DOHH2 (cell line): ENCODE measurements at regions not wholly inside any gene's neighbourhood (a gene's known extent, or its start where the extent isn't known, plus 50 kb on each side); places are given as distances from the start of the nearest gene placed in this dataset.

Experiments
- H3F3A ChIP-seq: fragments of 200-600 bp; sonication (generic), shearing (Covaris generic); 2 replicates; pipeline ENCODE4 v1.6.0; 2016; ENCODE audit warnings: antibody characterized with exemption, mild to moderate bottlenecking; ENCODE audit not compliant: control insufficient read depth, insufficient read depth
- H3K27ac ChIP-seq: fragments of 200-600 bp; sonication (generic); 2 replicates; pipeline ENCODE4 v1.5.1; 2014; ENCODE audit warnings: low read depth, mild to moderate bottlenecking, low read length, moderate library complexity
- H3K27me3 ChIP-seq: fragments of 200-600 bp; sonication (generic); 2 replicates; pipeline ENCODE4 v1.6.1; 2014; ENCODE audit warnings: mild to moderate bottlenecking, low read length, mixed read lengths; ENCODE audit not compliant: control insufficient read depth
- H3K36me3 ChIP-seq: fragments of 200-600 bp; sonication (generic); 2 replicates; pipeline ENCODE4 v1.6.1; 2014; ENCODE audit warnings: mild to moderate bottlenecking, low read length, moderate library complexity, mixed read lengths; ENCODE audit not compliant: control insufficient read depth
- H3K4me1 ChIP-seq: fragments of 200-600 bp; sonication (generic); 2 replicates; pipeline ENCODE4 v1.6.1; 2014; ENCODE audit warnings: mild to moderate bottlenecking, low read length, mixed read lengths; ENCODE audit not compliant: control insufficient read depth
- H3K4me2 ChIP-seq: fragments of 200-600 bp; sonication (generic); 2 replicates; pipeline ENCODE4 v1.6.0; 2014; ENCODE audit warnings: mild to moderate bottlenecking, low read length, moderate library complexity
- H3K4me3 ChIP-seq: fragments of 200-600 bp; sonication (generic); 2 replicates; pipeline ENCODE4 v1.5.1; 2014; ENCODE audit warnings: mild to moderate bottlenecking, low read length, mixed read lengths
- H3K79me2 ChIP-seq: fragments of 200-600 bp; sonication (generic); 2 replicates; pipeline ENCODE4 v1.6.1; 2014; ENCODE audit warnings: mild to moderate bottlenecking, low read length, mixed read lengths; ENCODE audit not compliant: control insufficient read depth
- H3K9me2 ChIP-seq: fragments of 200-600 bp; sonication (generic); replicated peaks from 2 replicates; pipeline ENCODE4 v1.6.1; 2014; ENCODE audit warnings: mild to moderate bottlenecking, low read length, mixed read lengths; ENCODE audit not compliant: control insufficient read depth
- H3K9me3 ChIP-seq: fragments of 200-600 bp; sonication (generic); 2 replicates; pipeline ENCODE4 v1.6.1; 2014; ENCODE audit warnings: antibody characterized with exemption, low read length, mixed read lengths; ENCODE audit not compliant: control insufficient read depth, insufficient read depth
- H4K20me1 ChIP-seq: fragments of 200-600 bp; sonication (generic); 2 replicates; pipeline ENCODE4 v1.6.0; 2014; ENCODE audit warnings: low read depth, mild to moderate bottlenecking, antibody characterized with exemption, low read length, moderate library complexity; ENCODE audit not compliant: control insufficient read depth, insufficient read depth
- CTCF ChIP-seq: fragments of 200-600 bp; sonication (generic); IDR thresholded peaks from one replicate; pipeline ENCODE4 v1.5.1; 2014; ENCODE audit warnings: antibody characterized with exemption, mild to moderate bottlenecking, low read depth, low read length; ENCODE audit not compliant: poor library complexity, severe bottlenecking
- EZH2phosphoT487 ChIP-seq: fragments of 200-600 bp; sonication (generic); IDR thresholded peaks from 2 replicates; pipeline ENCODE4 v1.6.1; 2017; ENCODE audit warnings: borderline replicate concordance, mild to moderate bottlenecking, antibody characterized with exemption, low read length, moderate library complexity, mixed read lengths

DNA sequence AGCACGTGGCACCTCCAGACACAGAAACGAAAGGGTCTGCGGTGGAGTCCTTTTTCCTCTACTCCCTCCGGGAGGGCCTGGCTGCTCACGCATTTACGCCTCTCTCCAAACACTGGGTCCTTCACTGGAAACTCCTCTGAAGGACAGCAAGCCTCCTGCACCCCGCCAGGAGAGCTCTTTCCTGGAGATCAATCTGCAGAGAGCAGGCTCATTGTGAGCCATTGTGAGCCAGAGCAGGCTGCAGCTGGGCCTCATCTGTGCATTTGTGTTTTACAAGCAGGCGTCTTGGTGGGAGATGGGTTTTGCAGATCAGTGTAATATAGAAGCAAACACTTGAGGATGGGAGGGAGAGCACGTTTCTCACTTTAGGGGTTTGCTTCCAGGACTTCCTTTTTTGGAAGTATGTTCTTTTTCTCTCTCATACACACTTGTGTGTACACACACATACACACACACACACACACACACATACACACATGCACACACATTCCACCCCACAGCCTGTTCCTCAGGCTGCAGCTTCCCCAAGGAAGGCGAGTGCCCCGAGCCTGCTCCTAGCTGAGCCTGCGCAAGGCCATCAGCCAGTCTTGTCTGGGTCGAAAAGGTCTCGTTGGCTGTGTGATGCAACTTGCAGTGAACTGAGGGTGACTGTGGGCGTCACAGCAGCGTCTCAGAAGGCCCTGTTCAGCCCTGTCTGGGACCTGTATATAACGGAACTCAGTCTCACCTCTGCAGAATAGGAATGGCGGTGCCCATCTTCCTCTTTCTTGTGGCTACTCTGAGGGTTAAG lies 163.5 kb downstream of the GLI2 start:
- Histone ChIP-seq H3K4me3 (no peak overlapping the region), H3K4me1 (no peaks in the 10 kb centered on the region), H3F3A (no peaks in the 10 kb centered on the region), H3K36me3 (no peaks in the 10 kb centered on the region), H3K9me2 (no peaks in the 10 kb centered on the region), H3K4me2 (no peak overlapping the region), H3K27me3 (no peaks in the 10 kb centered on the region), H4K20me1 (no peaks in the 10 kb centered on the region), H3K79me2 (no peaks in the 10 kb centered on the region), H3K27ac (no peak overlapping the region), H3K9me3 (no peaks in the 10 kb centered on the region)
- TF ChIP-seq CTCF: no peak
- TF ChIP-seq EZH2phosphoT487: no peak

- Histone ChIP-seq H3K4me3 (no peak overlapping the region), H3K4me2 (no peak overlapping the region), H3K9me3 (no peaks in the 10 kb centered on the region), H3K79me2 (no peaks in the 10 kb centered on the region), H3K9me2 (no peaks in the 10 kb centered on the region), H4K20me1 (no peaks in the 10 kb centered on the region), H3K27ac (no peak overlapping the region), H3K27me3 (no peaks in the 10 kb centered on the region), H3K4me1 (no peaks in the 10 kb centered on the region), H3K36me3 (no peaks in the 10 kb centered on the region), H3F3A (no peaks in the 10 kb centered on the region)
- TF ChIP-seq CTCF (no peak), EZH2phosphoT487 (no peak)
Observed at GRCh38 chr2:120899771-120900170, 164.1 kb downstream of the GLI2 start.

- TF ChIP-seq CTCF (no peak), EZH2phosphoT487 (no peak)
- H3K4me2 ChIP-seq: no peak overlapping the region
- H3K9me2 ChIP-seq: no peaks in the 10 kb centered on the region
- H3K36me3 ChIP-seq: no peaks in the 10 kb centered on the region
- H4K20me1 ChIP-seq: no peaks in the 10 kb centered on the region
- no peaks in the 10 kb centered on the region for H3K27me3 ChIP-seq
- no peaks in the 10 kb centered on the region for H3F3A ChIP-seq
- H3K27ac ChIP-seq: no peak overlapping the region
- no peaks in the 10 kb centered on the region for H3K79me2 ChIP-seq
- H3K4me1 ChIP-seq: no peaks in the 10 kb centered on the region
- no peaks in the 10 kb centered on the region for H3K9me3 ChIP-seq
- H3K4me3 ChIP-seq: no peak overlapping the region
Observed at GRCh38 chr2:120901201-120901600, 165.5 kb downstream of the GLI2 start.
